Activated CD8-positive, alpha-beta T cell treated with anti-CD3 and anti-CD28 coated beads for 36 hours (primary cell): ENCODE measurements at regions not wholly inside any gene's neighbourhood (a gene's known extent, or its start where the extent isn't known, plus 50 kb on each side); places are given as distances from the start of the nearest gene placed in this dataset.

Experiments
- ATAC-seq: fragments of 200-7000 bp; cut with Tn5 transposase; one replicate; pipeline ENCODE4 v1.10.0; 2021; ENCODE audit warnings: mild to moderate bottlenecking, moderate library complexity
- CTCF ChIA-PET: fragments of 350-600 bp; sonication (Branson Sonifier 250); formaldehyde crosslinking; loops from one replicate; lab custom pipeline; 2021; ENCODE audit warnings: antibody characterized with exemption; lab: Charles Lee
- POLR2A ChIA-PET: fragments of 350-600 bp; sonication (Branson Sonifier 250); formaldehyde crosslinking; loops from one replicate; lab custom pipeline; 2021; ENCODE audit warnings: antibody characterized with exemption; lab: Charles Lee
- DNase-seq: peaks from one replicate; pipeline ENCODE4 v3.0.0-alpha.2; 2020
- H3K27ac Mint-ChIP-seq: one replicate; pipeline ENCODE4 v1.8.0; 2021; ENCODE audit warnings: mild to moderate bottlenecking, mixed read lengths
- H3K27me3 Mint-ChIP-seq: one replicate; pipeline ENCODE4 v1.8.0; 2021; ENCODE audit warnings: mixed read lengths
- H3K36me3 Mint-ChIP-seq: one replicate; pipeline ENCODE4 v1.8.0; 2021; ENCODE audit warnings: low read depth, mixed read lengths
- H3K4me1 Mint-ChIP-seq: one replicate; pipeline ENCODE4 v1.8.0; 2021; ENCODE audit warnings: low read depth, mixed read lengths
- H3K4me3 Mint-ChIP-seq: one replicate; pipeline ENCODE4 v1.8.0; 2021; ENCODE audit warnings: mild to moderate bottlenecking, moderate library complexity, mixed read lengths
- H3K9me3 Mint-ChIP-seq: one replicate; pipeline ENCODE4 v1.8.0; 2021; ENCODE audit warnings: mixed read lengths
- CTCF ChIP-seq: fragments of 200-600 bp; IDR thresholded peaks from one replicate; pipeline ENCODE4 v1.8.0; 2022; ENCODE audit warnings: antibody characterized with exemption, mild to moderate bottlenecking
- intact Hi-C: fragments of 100-400 bp; cut with micrococcal nuclease; formaldehyde crosslinking; loops from one replicate; pipeline ENCODE4 v1.10.0; 2022

- Mint-ChIP-seq H3K36me3 (no peaks in the 10 kb centered on the region), H3K9me3 (no peaks in the 10 kb centered on the region), H3K27me3 (no peaks in the 10 kb centered on the region), H3K27ac (no peak overlapping the region), H3K4me1 (no peaks in the 10 kb centered on the region), H3K4me3 (no peak overlapping the region)
- CTCF ChIA-PET = no interaction called here
- no peak for TF ChIP-seq CTCF
- DNase-seq (no peak), ATAC-seq (no peak)
- intact Hi-C loops = no loop called here
- POLR2A ChIA-PET = no interaction called here
Observed at GRCh38 chr22:48587236-48587865, 1240.3 kb downstream of the BRD1 start.

- intact Hi-C loops = no loop called here
- POLR2A ChIA-PET = no interaction called here
Observed at GRCh38 chr22:48586799-48587185, 1240.9 kb downstream of the BRD1 start.

GRCh38 chr22:48585916-48586798, 1241.5 kb downstream of the BRD1 start:
- ATAC-seq = no peak
- no peaks in the 10 kb centered on the region for H3K4me1 Mint-ChIP-seq
- no peak overlapping the region for H3K4me3 Mint-ChIP-seq
- no peaks in the 10 kb centered on the region for H3K9me3 Mint-ChIP-seq
- H3K36me3 Mint-ChIP-seq = no peaks in the 10 kb centered on the region
- no peak overlapping the region for H3K27ac Mint-ChIP-seq
- ChIA-PET CTCF (no interaction called here), POLR2A (interaction anchor here (0.5 kb wide), 1 partner anchor 1432 kb away, joined by 3 read pairs; no protein-coding TSS in a partner anchor)
- no peak for TF ChIP-seq CTCF
- no peak for DNase-seq
- intact Hi-C loops = no loop called here
- H3K27me3 Mint-ChIP-seq = no peaks in the 10 kb centered on the region

More at GRCh38 chr22:48586799-48587185, 1240.9 kb downstream of the BRD1 start:
- Mint-ChIP-seq H3K36me3 (no peaks in the 10 kb centered on the region), H3K27ac (no peak overlapping the region), H3K4me3 (no peak overlapping the region), H3K9me3 (no peaks in the 10 kb centered on the region), H3K27me3 (no peaks in the 10 kb centered on the region), H3K4me1 (no peaks in the 10 kb centered on the region)
- DNase-seq (no peak), ATAC-seq (no peak)
- CTCF ChIA-PET = no interaction called here
- no peak for TF ChIP-seq CTCF

GRCh38 chr22:48584170-48584569, 1243.5 kb downstream of the BRD1 start:
- ChIA-PET CTCF (no interaction called here), POLR2A (no interaction called here)
- H3K36me3 Mint-ChIP-seq = no peaks in the 10 kb centered on the region
- intact Hi-C loops = no loop called here
- TF ChIP-seq CTCF = no peak
- H3K4me3 Mint-ChIP-seq = no peak overlapping the region
- H3K27ac Mint-ChIP-seq = no peak overlapping the region
- no peaks in the 10 kb centered on the region for H3K9me3 Mint-ChIP-seq
- H3K27me3 Mint-ChIP-seq = no peaks in the 10 kb centered on the region
- no peak for ATAC-seq
- DNase-seq = no peak
- no peaks in the 10 kb centered on the region for H3K4me1 Mint-ChIP-seq
